ENCODE measurements at regions not wholly inside any gene's neighbourhood (a gene's known extent, or its start where the extent isn't known, plus 50 kb on each side); places are given as distances from the start of the nearest gene placed in this dataset.

- Histone ChIP-seq H3K9me2 (ENCODE audit: insufficient read depth) (no peaks in the 10 kb centered on the region), H3K4me3 (no peak overlapping the region), H3K4me2 (no peak overlapping the region), H3K27ac (ENCODE audit: low read depth) (no peak overlapping the region), H3K27me3 (ENCODE audit: insufficient read depth) (no peaks in the 10 kb centered on the region), H3F3A (replicated peaks; ENCODE audit: low read depth) (no peaks in the 10 kb centered on the region), H4K20me1 (replicated peaks; ENCODE audit: insufficient read depth) (no peaks in the 10 kb centered on the region), H3K79me2 (replicated peaks; ENCODE audit: insufficient read depth) (no peaks in the 10 kb centered on the region), H3K4me1 (ENCODE audit: insufficient read depth) (peaks cover 7% of the 10 kb centered on the region; the same call in 1 of the 2 replicates), H2AFZ (peak overlapping the region; percentile 50; the same call in 1 of the 2 replicates), H3K36me3 (ENCODE audit: insufficient read depth) (no peaks in the 10 kb centered on the region)
- Mint-ChIP-seq H3K36me3 (ENCODE audit: low read depth) (no peaks in the 10 kb centered on the region; the same call in 2 of the 3 replicates), H3K27ac (no peak overlapping the region), H3K9me3 (no peaks in the 10 kb centered on the region; the same call in 2 of the 3 replicates), H3K4me3 (no peak overlapping the region), H3K27me3 (ENCODE audit: insufficient read depth, low read depth, poor library complexity) (peaks cover 2% of the 10 kb centered on the region), H3K4me1 (peaks cover 17% of the 10 kb centered on the region)
- no peak for ATAC-seq
- DNase-seq (ENCODE audit: low spot score), result no peak
- TF ChIP-seq EZH2 (IDR thresholded peaks at IDR 0.05; ENCODE audit: low read depth, unreplicated experiment) (no peak), JUNB (IDR thresholded peaks at IDR 0.05; ENCODE audit: unreplicated experiment) (no peak), EZH2phosphoT487 (IDR thresholded peaks at IDR 0.05; ENCODE audit: unreplicated experiment) (no peak), POLR2AphosphoS5 (IDR thresholded peaks at IDR 0.05; ENCODE audit: low read depth) (no peak), CREB1 (CRISPR knock-in tag; IDR thresholded peaks at IDR 0.05; ENCODE audit: low read depth) (no peak), ZNF114 (CRISPR knock-in tag; IDR thresholded peaks at IDR 0.05) (no peak), NANOG (IDR thresholded peaks at IDR 0.05; ENCODE audit: borderline replicate concordance) (no peak)
These were observed 207.0 kb downstream of the MYRFL start for GRCh38 chr12:70032076-70032475.

GRCh38 chr12:70033310-70033709, 208.3 kb downstream of the MYRFL start:
- H3K4me3 Mint-ChIP-seq, result no peak overlapping the region
- H3K4me1 Mint-ChIP-seq, result peaks cover 17% of the 10 kb centered on the region
- Histone ChIP-seq H3K4me3 (no peak overlapping the region), H3K36me3 (ENCODE audit: insufficient read depth) (no peaks in the 10 kb centered on the region), H2AFZ (no peak overlapping the region; the same call in 1 of the 2 replicates), H3K27me3 (ENCODE audit: insufficient read depth) (no peaks in the 10 kb centered on the region), H3K79me2 (replicated peaks; ENCODE audit: insufficient read depth) (no peaks in the 10 kb centered on the region), H3F3A (replicated peaks; ENCODE audit: low read depth) (no peaks in the 10 kb centered on the region), H3K27ac (ENCODE audit: low read depth) (no peak overlapping the region), H3K4me2 (no peak overlapping the region), H3K4me1 (ENCODE audit: insufficient read depth) (peaks cover 7% of the 10 kb centered on the region; the same call in 1 of the 2 replicates), H3K9me2 (ENCODE audit: insufficient read depth) (no peaks in the 10 kb centered on the region), H4K20me1 (replicated peaks; ENCODE audit: insufficient read depth) (no peaks in the 10 kb centered on the region)
- H3K27ac Mint-ChIP-seq, result peak overlapping the region; percentile 3
- H3K36me3 Mint-ChIP-seq (ENCODE audit: low read depth), result no peaks in the 10 kb centered on the region; the same call in 2 of the 3 replicates
- H3K9me3 Mint-ChIP-seq, result no peaks in the 10 kb centered on the region; the same call in 2 of the 3 replicates
- peaks cover 2% of the 10 kb centered on the region for H3K27me3 Mint-ChIP-seq (ENCODE audit: insufficient read depth, low read depth, poor library complexity)
- no peak for ATAC-seq
- DNase-seq (ENCODE audit: low spot score), result no peak
- no peak for TF ChIP-seq ZNF114 (CRISPR knock-in tag; IDR thresholded peaks at IDR 0.05)
- TF ChIP-seq REST (IDR thresholded peaks at IDR 0.05; ENCODE audit: unreplicated experiment), result no peak
- TF ChIP-seq POLR2AphosphoS5 (IDR thresholded peaks at IDR 0.05; ENCODE audit: low read depth), result no peak
- TF ChIP-seq ZNF462 (CRISPR knock-in tag; IDR thresholded peaks at IDR 0.05), result no peak
- TF ChIP-seq JUNB (IDR thresholded peaks at IDR 0.05; ENCODE audit: unreplicated experiment), result no peak
- no peak for TF ChIP-seq EZH2phosphoT487 (IDR thresholded peaks at IDR 0.05; ENCODE audit: unreplicated experiment)
- TF ChIP-seq NANOG (IDR thresholded peaks at IDR 0.05; ENCODE audit: borderline replicate concordance), result no peak
- no peak for TF ChIP-seq ETS1 (IDR thresholded peaks at IDR 0.05)
